Upper lobe of right lung (tissue), 1 donor: ENCODE measurements at regions not wholly inside any gene's neighbourhood (a gene's known extent, or its start where the extent isn't known, plus 50 kb on each side); places are given as distances from the start of the nearest gene placed in this dataset.

ENCODE experiments used
- ATAC-seq: fragments of 200-7000 bp; cut with Tn5 transposase; one replicate; pipeline ENCODE4 v1.9.1; 2020; ENCODE audit warnings: mild to moderate bottlenecking, moderate library complexity
- DNase-seq: peaks from one replicate; pipeline ENCODE4 v3.0.0-alpha.2; 2020
- H3K27ac ChIP-seq: fragments of 200-600 bp; one replicate; pipeline ENCODE4 v1.8.0; 2022
- H3K27me3 ChIP-seq: fragments of 200-600 bp; one replicate; pipeline ENCODE4 v1.8.0; 2022; ENCODE audit warnings: mild to moderate bottlenecking
- H3K36me3 ChIP-seq: fragments of 200-600 bp; one replicate; pipeline ENCODE4 v1.8.0; 2022
- H3K4me1 ChIP-seq: fragments of 200-600 bp; one replicate; pipeline ENCODE4 v1.8.0; 2022
- H3K4me3 ChIP-seq: fragments of 200-600 bp; one replicate; pipeline ENCODE4 v1.8.0; 2022; ENCODE audit warnings: mild to moderate bottlenecking
- H3K9me3 ChIP-seq: fragments of 200-600 bp; one replicate; pipeline ENCODE4 v1.8.0; 2022
- intact Hi-C: fragments of 100-400 bp; cut with DNase I; formaldehyde crosslinking; loops from one replicate; pipeline ENCODE4 v1.11.0; 2022
- TF ChIP-seq, protein P1 (sequence below): fragments of 200-600 bp; IDR thresholded peaks from one replicate; pipeline ENCODE4 v1.8.0; 2022; ENCODE audit warnings: antibody characterized with exemption
- donor health status: DM: no; HTN: yes; CAD: no; lungs with severe emphysema.

DNA sequence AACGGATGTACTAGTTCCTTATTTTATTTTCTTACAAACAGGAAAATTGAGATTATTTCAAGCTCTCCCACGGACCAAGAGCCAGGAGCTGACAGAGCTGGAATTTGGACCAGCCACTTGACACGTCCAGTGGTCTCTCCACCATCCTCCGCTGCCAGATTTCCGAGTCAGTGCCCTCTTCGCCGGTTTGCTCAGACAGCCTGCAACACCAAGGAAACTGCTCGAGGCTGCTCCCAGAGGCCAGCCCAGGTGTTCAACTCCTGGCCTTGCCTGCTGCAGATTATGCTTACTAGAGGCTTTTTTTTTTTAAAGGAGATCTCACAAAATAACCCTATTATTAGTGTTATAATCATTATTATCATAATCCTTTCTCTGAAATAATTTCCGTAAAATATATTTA is 779.8 kb downstream of the RNF144A start:
- H3K9me3 ChIP-seq: no peaks in the 10 kb centered on the region
- no peaks in the 10 kb centered on the region for H3K36me3 ChIP-seq
- DNase-seq (no peak), ATAC-seq (no peak)
- no peaks in the 10 kb centered on the region for H3K27me3 ChIP-seq
- no peak overlapping the region for H3K4me3 ChIP-seq
- no peak overlapping the region for H3K27ac ChIP-seq
- intact Hi-C loops: no loop called here
- TF ChIP-seq, protein P1, sequence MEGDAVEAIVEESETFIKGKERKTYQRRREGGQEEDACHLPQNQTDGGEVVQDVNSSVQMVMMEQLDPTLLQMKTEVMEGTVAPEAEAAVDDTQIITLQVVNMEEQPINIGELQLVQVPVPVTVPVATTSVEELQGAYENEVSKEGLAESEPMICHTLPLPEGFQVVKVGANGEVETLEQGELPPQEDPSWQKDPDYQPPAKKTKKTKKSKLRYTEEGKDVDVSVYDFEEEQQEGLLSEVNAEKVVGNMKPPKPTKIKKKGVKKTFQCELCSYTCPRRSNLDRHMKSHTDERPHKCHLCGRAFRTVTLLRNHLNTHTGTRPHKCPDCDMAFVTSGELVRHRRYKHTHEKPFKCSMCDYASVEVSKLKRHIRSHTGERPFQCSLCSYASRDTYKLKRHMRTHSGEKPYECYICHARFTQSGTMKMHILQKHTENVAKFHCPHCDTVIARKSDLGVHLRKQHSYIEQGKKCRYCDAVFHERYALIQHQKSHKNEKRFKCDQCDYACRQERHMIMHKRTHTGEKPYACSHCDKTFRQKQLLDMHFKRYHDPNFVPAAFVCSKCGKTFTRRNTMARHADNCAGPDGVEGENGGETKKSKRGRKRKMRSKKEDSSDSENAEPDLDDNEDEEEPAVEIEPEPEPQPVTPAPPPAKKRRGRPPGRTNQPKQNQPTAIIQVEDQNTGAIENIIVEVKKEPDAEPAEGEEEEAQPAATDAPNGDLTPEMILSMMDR: no peak
- no peaks in the 10 kb centered on the region for H3K4me1 ChIP-seq

DNA sequence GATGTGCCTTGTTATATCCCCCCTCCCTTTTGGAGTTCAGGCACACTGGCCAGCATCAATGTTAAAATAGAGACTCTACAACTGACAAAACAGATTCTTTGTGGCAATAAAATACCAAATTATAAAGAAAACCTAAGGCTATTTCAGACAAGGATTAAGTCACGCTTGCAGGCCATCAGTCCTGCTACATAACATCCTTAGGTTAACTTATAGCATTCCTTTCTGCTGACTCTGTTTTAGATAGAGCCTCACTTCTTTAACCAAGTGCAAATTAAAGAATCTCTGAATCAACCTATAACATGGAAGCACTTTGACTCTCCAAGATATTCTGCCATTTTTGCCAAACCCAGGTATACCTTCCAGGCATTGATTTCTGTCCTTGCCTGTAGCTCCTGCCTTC is 784.6 kb downstream of the RNF144A start:
- H3K27me3 ChIP-seq: no peaks in the 10 kb centered on the region
- TF ChIP-seq, protein P1: no peak
- DNase-seq (no peak), ATAC-seq (no peak)
- H3K4me1 ChIP-seq: no peaks in the 10 kb centered on the region
- no peaks in the 10 kb centered on the region for H3K36me3 ChIP-seq
- intact Hi-C loops: no loop called here
- H3K9me3 ChIP-seq: no peaks in the 10 kb centered on the region
- no peak overlapping the region for H3K4me3 ChIP-seq
- H3K27ac ChIP-seq: no peak overlapping the region

DNA sequence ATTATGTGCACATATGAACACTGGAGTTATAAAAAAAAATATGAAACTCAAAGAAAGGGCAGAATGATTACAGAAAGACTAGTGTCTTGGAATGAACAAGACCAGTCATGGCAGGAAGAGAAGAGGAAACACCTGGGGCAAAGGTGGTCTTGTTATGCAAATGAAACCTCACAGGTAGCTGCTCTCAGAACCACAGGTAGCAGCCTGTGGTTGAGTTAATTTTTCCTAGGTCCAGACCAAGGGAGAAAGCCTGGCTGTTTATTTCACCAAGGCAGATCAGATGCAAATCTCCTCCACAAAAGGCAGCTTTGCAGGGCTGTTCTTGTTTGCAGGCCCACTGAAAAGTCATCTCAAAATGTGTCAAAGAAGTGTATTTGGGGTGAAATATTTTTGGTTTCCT is 785.8 kb downstream of the RNF144A start:
- no peaks in the 10 kb centered on the region for H3K4me1 ChIP-seq
- no peak for ATAC-seq
- TF ChIP-seq, protein P1: no peak
- H3K27ac ChIP-seq: no peak overlapping the region
- H3K4me3 ChIP-seq: no peak overlapping the region
- H3K36me3 ChIP-seq: no peaks in the 10 kb centered on the region
- no peaks in the 10 kb centered on the region for H3K9me3 ChIP-seq
- no peaks in the 10 kb centered on the region for H3K27me3 ChIP-seq
- intact Hi-C loops: no loop called here
- DNase-seq: no peak

DNA sequence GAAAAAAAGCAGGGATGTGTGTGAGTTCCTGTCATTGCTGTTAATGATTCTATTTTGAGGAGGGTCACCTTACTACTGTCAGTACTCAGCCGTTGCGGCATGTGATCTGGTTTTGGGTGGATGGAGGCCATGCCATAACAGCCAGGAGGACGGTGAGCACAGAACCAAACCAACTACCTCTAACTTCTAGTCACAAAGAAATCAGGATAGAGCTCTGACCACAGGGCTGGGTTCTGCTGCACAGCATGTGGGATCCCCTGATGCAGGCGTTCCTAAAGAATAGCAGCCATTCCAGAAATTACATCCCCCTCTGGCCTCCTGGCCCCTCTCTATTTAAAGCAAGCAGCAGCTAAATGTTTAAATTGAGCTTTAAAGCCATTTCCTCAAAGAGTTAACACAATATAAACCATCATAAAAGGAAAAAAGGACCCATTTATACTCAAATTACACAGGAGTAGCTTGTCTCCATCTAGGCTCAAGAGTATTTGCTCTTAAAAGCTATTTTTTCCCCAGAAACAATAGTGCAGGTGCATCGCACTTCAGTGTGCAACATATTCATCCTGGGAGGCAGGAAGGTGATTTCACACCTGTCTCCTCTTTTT is 786.4 kb downstream of the RNF144A start:
- ATAC-seq (no peak), DNase-seq (no peak)
- Histone ChIP-seq H3K9me3 (no peaks in the 10 kb centered on the region), H3K27me3 (no peaks in the 10 kb centered on the region), H3K27ac (no peak overlapping the region), H3K4me3 (no peak overlapping the region), H3K4me1 (no peaks in the 10 kb centered on the region), H3K36me3 (no peaks in the 10 kb centered on the region)
- intact Hi-C loops: no loop called here
- TF ChIP-seq, protein P1: no peak

DNA sequence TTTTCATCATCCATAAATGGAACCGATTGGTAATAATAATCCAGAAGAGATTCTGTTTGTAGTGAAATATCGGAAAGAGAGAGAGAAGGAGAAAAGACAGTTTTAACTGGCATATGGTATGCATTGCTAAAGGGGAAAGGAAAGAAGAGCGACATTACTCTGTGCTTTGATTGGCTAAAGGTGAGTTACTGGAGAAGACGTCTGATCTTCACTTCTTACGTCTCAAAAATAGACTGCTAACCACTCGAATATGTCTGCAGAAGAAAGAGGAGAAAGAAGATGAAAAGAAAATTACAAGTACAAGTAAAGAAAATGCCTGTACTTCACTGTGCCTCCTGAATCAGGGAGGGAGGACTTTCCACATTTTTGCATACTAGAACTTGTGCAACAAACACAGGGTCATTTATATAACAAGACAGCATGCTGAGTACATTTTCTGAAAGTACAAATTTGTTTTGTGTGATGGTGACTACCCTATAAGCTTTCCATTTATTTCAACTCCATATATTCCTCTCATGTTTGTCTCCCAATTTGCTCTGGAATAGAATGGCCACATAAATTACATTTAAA is 787.2 kb downstream of the RNF144A start:
- no peak for ATAC-seq
- Histone ChIP-seq H3K27me3 (no peaks in the 10 kb centered on the region), H3K9me3 (no peaks in the 10 kb centered on the region), H3K27ac (no peak overlapping the region), H3K4me3 (no peak overlapping the region), H3K36me3 (no peaks in the 10 kb centered on the region), H3K4me1 (no peaks in the 10 kb centered on the region)
- TF ChIP-seq, protein P1: no peak
- intact Hi-C loops: no loop called here
- no peak for DNase-seq

DNA sequence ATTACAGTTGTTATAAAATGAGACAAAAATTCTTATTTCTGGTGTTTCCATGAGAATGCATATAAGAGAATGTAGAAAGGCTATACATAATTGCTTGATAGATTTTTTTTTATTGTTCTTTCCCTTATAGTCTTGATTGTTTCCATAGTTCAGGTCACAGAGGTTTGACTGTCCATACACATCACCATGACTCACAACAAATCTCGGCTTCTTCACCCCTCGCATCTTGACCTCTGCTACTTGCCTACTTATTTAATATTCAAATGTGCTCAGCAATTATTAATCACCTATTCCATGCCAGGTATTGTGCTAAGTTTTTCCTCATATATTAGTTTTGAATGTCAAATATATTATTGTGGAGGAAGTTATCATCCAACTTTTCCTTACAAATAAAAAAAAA is 789.6 kb downstream of the RNF144A start:
- intact Hi-C loops: no loop called here
- Histone ChIP-seq H3K36me3 (no peaks in the 10 kb centered on the region), H3K4me3 (no peak overlapping the region), H3K27me3 (no peaks in the 10 kb centered on the region), H3K27ac (no peak overlapping the region), H3K9me3 (no peaks in the 10 kb centered on the region), H3K4me1 (no peaks in the 10 kb centered on the region)
- TF ChIP-seq, protein P1: no peak
- DNase-seq: no peak
- ATAC-seq: no peak
